ENCODE measurements at regions not wholly inside any gene's neighbourhood (a gene's known extent, or its start where the extent isn't known, plus 50 kb on each side); places are given as distances from the start of the nearest gene placed in this dataset.

- no peak for DNase-seq (ENCODE audit: low read depth)
These were observed 108.5 kb upstream of the NHSL1 start for GRCh38 chr6:138607478-138608433.

DNA sequence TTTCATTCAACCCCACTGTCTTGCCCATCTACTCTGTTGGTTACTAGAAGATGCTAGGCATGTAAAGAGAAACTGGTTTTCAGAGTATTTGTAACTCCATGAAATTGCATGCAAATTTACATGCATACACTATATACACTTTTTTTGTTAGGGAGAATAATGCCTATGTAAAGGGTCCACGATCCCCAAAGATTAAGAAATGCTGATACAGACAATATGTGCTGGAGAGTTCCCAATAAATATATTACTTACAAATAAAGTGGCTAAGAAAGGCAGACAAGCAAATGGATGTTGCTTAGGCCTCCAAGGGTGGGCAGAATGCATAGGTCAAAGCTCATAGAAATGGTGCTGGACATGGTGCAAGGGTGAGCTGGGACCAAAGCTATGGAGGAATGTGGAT lies 109.6 kb upstream of the NHSL1 start:
- DNase-seq (ENCODE audit: low read depth), result no peak

GRCh38 chr6:138609801-138610430 lies 110.6 kb upstream of the NHSL1 start:
- DNase-seq (ENCODE audit: low read depth), result peak; percentile 69

GRCh38 chr6:138610816-138611215 lies 111.5 kb upstream of the NHSL1 start:
- no peak for DNase-seq (ENCODE audit: low read depth)

DNA sequence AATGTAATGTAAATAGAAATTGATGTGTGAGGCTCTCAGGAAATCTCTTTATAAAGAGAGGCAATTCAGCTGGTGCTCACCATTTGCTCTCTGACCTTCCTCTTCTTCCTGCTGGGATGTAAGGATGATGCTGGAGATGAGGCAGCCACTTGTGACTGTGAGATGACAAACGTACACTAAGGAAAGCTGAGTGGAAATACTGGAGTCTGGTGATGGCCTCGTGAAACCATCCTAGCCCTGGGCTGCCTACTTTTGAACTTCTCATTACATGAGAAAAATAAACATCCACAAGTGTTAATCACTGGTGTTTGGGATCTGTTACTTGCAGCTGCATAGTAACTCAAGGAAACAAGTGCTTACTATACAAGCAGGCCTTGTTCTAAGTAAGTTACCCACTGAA lies 114.9 kb upstream of the NHSL1 start:
- DNase-seq (ENCODE audit: low read depth), result no peak

DNA sequence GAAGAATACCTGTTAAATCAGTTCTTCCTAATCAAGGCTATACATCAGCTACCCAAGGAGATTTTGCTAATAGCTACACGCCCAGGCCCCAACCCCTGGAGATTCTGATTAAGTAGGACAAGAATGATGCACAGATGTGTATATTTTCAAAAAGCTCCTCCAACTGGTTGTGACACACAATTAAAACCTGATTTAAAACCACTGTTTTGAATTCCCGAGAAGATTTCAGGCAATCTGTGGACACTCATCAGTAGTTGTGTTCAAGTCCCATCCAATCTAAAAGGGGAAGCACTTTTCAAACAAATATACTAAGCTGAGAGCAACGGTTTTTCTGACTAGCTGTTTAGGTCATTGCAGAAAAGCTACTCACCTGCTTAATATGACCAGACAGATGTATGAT lies 118.9 kb upstream of the NHSL1 start:
- peak; percentile 37 for DNase-seq (ENCODE audit: low read depth)

DNA sequence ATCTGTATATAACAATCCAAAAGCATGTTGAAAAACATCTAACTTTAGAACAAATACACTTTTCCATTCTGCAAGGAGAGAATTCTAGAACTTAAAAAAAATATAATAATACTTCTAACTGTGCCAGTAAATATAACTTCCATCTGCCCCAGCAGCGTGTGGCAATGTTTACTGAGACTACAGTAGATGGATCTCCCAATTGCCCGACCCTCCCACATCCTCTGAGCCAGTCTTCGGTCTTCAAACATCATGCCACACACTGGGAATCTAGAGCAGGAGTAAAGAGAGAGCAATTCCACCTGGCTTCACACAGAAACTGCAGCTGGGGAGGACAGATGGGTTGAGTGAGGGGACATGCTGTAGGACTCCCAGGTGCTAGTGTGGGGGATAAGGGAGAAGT lies 121.3 kb upstream of the NHSL1 start:
- DNase-seq (ENCODE audit: low read depth), result no peak

- peak; percentile 54 for DNase-seq (ENCODE audit: low read depth)
These were observed 123.7 kb upstream of the NHSL1 start for GRCh38 chr6:138622967-138623366.

GRCh38 chr6:138631566-138631965 lies 132.3 kb upstream of the NHSL1 start:
- DNase-seq (ENCODE audit: low read depth), result no peak

DNA sequence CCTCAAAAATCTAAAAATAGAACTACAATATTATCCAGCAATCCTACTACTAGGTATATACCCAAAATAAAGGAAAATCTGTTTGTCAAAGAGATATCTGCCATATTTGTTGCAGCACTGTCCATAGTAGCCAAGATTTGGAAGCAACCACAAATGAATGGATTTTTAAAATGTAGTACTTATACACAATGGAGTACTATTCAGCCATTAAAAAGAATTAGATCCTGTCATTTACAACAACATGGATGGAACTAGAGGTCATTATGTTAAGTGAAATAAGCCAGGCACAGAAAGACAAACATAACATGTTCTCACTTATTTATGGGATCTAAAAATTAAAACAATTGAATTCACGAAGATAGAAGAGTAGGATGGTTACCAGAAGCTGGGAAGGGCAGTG lies 135.7 kb upstream of the CCDC28A start:
- no peak for DNase-seq (ENCODE audit: low read depth)

DNA sequence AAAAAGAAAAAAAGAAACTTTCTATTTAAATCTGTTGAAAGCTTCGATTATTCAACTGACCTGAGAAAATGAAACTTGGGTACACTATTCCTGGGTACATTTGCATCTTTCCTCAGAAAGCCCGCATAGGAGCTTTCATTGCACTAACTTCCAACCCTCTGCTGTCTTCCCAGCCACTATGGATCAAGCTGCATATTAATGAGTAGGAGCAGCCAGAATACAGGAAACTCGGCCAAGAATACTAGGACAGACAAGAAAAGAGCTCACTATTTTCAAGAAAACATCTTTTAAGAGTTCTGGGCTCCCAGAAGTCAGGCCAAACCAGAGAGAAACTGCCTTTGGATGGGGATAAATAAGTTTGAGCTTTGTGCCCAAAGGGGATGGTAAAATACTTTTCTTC lies 135.0 kb upstream of the CCDC28A start:
- no peak for DNase-seq (ENCODE audit: low read depth)

GRCh38 chr6:138640028-138640427 lies 133.5 kb upstream of the CCDC28A start:
- no peak for DNase-seq (ENCODE audit: low read depth)

DNA sequence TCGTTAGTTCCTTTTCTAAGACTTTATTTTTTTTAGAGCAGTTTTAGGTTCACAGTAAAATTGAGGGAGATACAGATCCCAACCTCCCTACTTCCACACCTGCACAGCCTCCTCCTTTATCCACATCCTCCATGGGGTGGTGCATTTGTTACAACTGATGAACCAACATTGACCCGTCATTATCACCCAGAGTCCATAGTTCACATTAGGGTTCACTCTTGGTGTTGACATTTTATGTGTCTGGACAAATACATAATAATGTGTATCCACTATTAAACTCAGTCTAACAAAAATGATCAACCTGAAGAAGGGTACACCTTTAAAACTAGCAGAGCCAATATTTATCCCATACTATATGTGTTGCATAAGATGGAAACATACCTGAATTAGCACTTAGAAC lies 130.4 kb upstream of the CCDC28A start:
- no peak for DNase-seq (ENCODE audit: low read depth)

- no peak for DNase-seq (ENCODE audit: low read depth)
These were observed 127.5 kb upstream of the CCDC28A start for GRCh38 chr6:138645976-138646640.

DNA sequence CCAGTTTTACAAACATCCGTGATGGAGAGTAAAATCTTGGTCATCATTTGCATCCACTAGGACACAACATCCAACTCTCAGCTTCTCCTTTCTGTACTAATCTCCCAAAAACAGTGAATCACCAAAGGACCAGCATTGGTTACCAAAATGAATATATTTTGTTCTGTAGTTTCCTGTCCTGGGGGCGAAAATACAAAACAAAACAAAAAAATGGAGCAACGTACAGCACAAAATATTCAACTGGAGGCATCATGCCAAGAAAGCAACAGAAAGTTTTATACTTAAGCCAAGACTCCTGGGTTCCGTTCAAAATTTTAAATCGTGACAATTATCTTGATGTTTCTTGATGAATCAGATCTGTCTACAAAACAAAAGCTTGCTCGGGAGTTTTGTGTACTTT lies 126.6 kb upstream of the CCDC28A start:
- peak; percentile 73 for DNase-seq (ENCODE audit: low read depth)

DNA sequence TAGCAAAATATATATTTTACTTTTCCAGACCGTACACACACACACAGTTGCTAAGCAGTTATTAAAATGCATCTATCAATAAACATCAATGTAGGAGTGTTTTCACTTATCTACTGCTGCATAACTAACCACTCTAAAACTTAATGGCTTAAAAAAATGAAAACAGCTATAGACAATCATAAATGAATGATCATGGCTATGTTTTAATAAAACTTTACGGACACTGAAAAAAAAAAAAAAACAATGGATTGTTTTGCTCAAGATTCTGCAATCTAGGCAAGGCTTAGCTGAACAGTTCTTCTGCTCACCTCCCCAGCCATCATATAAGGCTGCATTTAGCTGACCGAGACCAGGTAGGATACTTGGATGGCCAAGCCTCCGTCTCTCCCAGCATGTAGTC lies 125.4 kb upstream of the CCDC28A start:
- DNase-seq (ENCODE audit: low read depth), result no peak

- DNase-seq (ENCODE audit: low read depth), result no peak
These were observed 122.1 kb upstream of the CCDC28A start for GRCh38 chr6:138651491-138651890.

- DNase-seq (ENCODE audit: low read depth), result no peak
These were observed 120.7 kb upstream of the CCDC28A start for GRCh38 chr6:138652824-138653223.

DNA sequence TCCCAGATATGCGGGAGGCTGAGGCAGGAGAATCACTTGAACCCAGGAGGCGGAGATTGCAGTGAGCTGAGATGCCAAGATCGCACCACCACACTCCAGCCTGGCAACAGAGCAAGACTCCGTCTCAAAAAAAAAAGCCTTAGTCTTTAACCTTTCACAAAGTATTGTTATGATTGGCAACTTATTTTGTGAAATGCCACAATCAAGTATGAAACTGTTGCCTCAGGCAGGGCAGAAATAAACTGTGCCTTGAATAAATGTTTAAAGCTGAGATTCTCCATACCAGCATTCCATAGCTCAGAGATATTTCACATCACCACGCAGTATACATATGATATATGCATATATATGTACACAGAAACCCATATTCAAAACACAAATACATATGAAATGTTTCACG lies 120.1 kb upstream of the CCDC28A start:
- no peak for DNase-seq (ENCODE audit: low read depth)

GRCh38 chr6:138654715-138655634 lies 118.6 kb upstream of the CCDC28A start:
- DNase-seq (ENCODE audit: low read depth), result peak; percentile 65

- DNase-seq (ENCODE audit: low read depth), result no peak
These were observed 117.7 kb upstream of the CCDC28A start for GRCh38 chr6:138655828-138656227.
